Urinary bladder (tissue), 3 donors: ENCODE measurements at regions not wholly inside any gene's neighbourhood (a gene's known extent, or its start where the extent isn't known, plus 50 kb on each side); places are given as distances from the start of the nearest gene placed in this dataset.

Experiments
- DNase-seq: peaks from one replicate; pipeline ENCODE4 v3.0.0-alpha.2; 2015; ENCODE audit errors: extremely low spot score
- H3K27ac ChIP-seq: one replicate; pipeline ENCODE4 v1.5.1; 2013; ENCODE audit warnings: low read depth, mild to moderate bottlenecking, moderate library complexity
- H3K36me3 ChIP-seq: one replicate; pipeline ENCODE4 v1.6.1; 2013; ENCODE audit warnings: mild to moderate bottlenecking, moderate library complexity; ENCODE audit not compliant: insufficient read depth
- H3K4me1 ChIP-seq: one replicate; pipeline ENCODE4 v1.6.1; 2013; ENCODE audit warnings: mild to moderate bottlenecking, moderate library complexity; ENCODE audit not compliant: insufficient read depth
- H3K4me3 ChIP-seq: one replicate; pipeline ENCODE4 v1.5.1; 2013; ENCODE audit warnings: low read depth, low read length
- WGBS: extraction: QIAGEN DNeasy Blood & Tissue Kit; methylation state at CpG from one replicate; pipeline ENCODE4 v1.1.7; 2013; 5-methylcytosine and 5-hydroxymethylcytosine counted together
- donor health status: healthy with polysubstance abuse.
- donor health status: healthy.

DNA sequence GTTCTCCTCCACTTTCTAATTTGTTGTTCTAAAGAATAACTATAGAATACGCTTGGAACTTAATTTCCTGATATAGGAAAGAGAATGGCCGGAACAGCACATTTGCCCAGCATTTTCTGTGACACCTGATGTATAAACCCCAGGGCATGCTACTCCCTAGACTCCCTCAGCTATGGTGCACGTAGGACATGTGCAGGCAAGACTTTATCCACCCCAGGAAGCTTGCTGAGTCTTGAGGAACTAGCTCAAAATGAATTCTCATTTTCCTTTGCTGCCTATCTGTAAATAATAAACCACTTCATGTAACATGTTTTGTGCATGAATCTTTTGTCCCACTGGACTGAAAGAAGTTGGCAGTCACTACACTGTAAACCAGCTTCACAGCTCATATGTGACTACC, 535.8 kb upstream of the SLITRK1 start:
- Histone ChIP-seq H3K36me3 (no peaks in the 10 kb centered on the region), H3K4me3 (no peak overlapping the region), H3K27ac (no peak overlapping the region), H3K4me1 (no peaks in the 10 kb centered on the region)
- WGBS, result 65% methylated on average over 3 of the region's 3 CpGs
- DNase-seq, result no peak

DNA sequence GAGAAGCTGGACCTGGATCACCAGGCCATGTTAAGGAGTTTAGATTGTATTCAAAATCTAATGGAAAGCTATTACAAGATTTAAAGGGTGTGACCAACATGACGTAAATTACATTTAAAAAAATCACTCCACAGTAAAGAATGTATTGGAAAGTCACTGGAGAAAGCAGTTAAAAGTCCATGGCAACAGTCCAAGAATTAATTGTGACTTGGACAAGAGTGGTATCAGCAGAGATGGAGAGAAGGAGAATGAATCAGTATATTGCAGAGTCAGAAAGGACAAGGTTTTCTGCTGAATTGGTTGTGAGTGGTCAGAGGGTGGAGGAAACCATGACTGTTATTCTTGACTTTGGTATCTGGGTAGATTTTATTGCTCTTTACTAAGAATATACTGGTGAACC, 535.1 kb upstream of the SLITRK1 start:
- DNase-seq, result no peak
- no peaks in the 10 kb centered on the region for H3K4me1 ChIP-seq
- no peaks in the 10 kb centered on the region for H3K36me3 ChIP-seq
- WGBS, result 60% methylated on average over 1 of the region's 1 CpG
- H3K4me3 ChIP-seq, result no peak overlapping the region
- H3K27ac ChIP-seq, result no peak overlapping the region

DNA sequence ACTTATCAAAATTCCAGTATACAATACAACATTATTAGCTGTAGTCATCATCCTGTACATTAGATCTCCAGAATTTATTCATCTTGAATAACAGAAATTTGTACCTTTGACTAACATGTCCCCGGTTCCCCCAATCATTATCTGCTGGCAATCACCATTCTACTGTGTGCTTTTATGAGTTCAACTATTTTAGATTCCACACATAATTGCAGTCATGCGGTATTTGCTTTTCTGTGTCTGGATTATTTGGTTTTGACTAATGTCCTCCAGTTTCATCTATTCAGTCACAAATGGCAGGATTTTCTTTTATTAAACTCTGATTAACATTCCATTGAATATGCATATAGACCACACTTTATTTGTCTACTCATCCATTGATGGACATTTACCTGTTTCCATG, 530.7 kb upstream of the SLITRK1 start:
- WGBS, result 66% methylated on average over 2 of the region's 2 CpGs

DNA sequence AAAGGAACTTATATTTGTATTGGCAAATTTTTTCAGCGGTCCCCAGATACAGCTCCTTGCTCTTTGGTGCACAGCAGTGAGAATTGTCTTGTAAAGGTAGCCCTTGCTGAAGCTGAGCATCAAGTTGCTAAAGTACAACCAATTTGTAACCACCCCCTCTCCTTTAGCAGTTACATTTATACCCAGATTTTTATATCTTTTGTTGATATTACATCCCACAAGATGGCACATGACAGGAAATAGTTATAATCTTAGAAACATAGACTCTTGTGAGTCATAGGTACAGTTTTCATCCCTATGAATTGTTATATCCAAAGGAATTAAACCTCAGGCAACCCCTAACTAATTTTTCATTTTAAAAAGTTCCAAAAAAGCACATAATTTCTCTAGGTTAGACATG, 523.0 kb upstream of the SLITRK1 start:
- no peak overlapping the region for H3K27ac ChIP-seq
- 89% methylated on average over 1 of the region's 1 CpG for WGBS
- no peaks in the 10 kb centered on the region for H3K36me3 ChIP-seq
- H3K4me3 ChIP-seq, result no peak overlapping the region
- no peaks in the 10 kb centered on the region for H3K4me1 ChIP-seq
- no peak for DNase-seq

More for the DNA sequence above, 530.7 kb upstream of the SLITRK1 start:
- H3K27ac ChIP-seq, result no peak overlapping the region
- H3K36me3 ChIP-seq, result no peaks in the 10 kb centered on the region
- no peak overlapping the region for H3K4me3 ChIP-seq
- no peak for DNase-seq
- H3K4me1 ChIP-seq, result no peaks in the 10 kb centered on the region

DNA sequence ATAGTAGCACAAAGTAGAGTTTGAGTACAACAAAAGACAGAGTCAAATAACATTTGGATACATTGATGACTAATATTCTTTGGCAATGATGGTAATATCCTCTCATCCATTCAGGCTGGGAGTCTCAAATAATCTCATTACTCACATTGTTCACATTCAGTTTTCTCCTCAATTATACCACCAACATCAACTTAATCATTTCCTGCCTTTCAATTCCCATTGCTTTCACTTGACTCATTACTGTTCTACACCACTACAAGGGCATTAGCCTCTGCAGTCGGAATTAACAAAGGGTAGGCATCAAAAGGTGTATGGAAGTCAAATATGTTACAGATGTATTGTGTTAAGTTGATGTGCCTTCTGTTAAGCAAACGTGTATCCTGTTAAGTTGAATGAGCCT, 518.4 kb upstream of the SLITRK1 start:
- no peak for DNase-seq
- 68% methylated on average over 2 of the region's 2 CpGs for WGBS
- H3K4me3 ChIP-seq, result no peak overlapping the region
- no peak overlapping the region for H3K27ac ChIP-seq
- H3K4me1 ChIP-seq, result no peaks in the 10 kb centered on the region
- H3K36me3 ChIP-seq, result no peaks in the 10 kb centered on the region

DNA sequence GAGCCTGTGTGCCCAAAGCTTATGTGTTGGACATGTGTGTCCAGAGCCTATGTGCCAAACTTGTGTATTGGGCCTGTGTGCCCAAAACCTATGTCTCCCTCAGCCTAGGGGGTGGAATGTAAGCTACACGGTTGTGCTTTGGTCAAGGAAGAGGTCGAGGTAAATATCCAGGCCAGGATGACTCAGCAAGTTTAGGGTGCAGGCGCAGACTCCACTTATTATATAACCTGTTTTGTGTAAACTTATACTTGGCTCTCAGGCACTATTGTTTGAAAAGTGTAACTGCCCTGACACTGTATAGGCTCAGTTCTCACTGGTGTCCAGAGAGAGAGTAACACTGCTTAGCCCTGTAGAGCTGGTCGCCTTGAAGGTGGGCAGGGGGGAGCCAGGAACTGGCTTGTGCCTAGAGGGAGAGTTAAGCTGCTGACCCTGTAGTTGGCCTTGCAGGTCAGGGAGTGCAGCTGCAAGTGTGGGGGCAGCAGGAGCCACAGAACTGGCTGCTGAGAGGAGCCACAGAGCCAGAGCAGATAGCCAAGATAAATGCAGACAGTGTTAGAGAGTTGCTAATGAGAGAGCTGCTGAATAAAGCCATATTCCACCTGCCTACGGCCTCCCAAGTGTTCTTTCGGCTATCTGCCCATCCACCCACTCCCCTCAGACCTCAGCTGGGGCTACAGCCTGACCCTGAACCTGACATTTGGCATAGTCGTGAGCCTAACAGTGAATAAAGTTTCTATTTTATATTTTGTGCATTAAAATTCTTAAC, 517.2 kb upstream of the SLITRK1 start:
- DNase-seq, result no peak
- no peak overlapping the region for H3K4me3 ChIP-seq
- 82% methylated on average over 7 of the region's 7 CpGs for WGBS
- H3K4me1 ChIP-seq, result no peaks in the 10 kb centered on the region
- no peak overlapping the region for H3K27ac ChIP-seq
- H3K36me3 ChIP-seq, result no peaks in the 10 kb centered on the region

DNA sequence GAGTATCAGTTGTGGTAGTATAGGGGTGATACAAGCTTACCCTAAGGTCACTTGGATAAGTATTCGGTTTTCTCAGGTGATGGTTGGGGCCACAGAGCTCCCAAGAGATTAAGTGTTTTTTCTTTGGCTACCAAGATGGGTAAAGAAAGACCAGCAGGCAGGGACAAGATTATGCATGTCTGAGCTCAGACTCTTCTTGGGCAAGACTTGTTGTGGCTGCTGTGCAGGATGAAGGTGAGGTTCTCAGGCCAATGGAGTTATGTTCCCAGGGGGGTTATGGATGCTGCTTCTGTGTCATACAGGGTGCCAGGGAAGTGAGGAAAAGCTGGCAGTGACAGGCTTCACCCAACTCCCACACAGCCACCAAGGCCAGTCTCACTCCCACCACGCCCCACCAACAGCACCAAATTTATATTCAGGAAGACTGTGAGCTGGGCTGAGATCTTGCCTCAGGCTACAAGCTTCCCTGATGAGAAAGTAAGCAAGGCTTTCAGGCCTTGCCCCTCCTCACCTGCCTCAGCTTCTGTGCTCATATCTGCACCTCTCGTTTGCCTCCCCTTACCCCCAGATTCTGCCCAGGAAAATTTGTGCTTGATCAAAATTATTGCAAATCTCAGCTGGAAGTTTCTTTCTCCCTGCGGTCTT, 511.8 kb upstream of the SLITRK1 start:
- no peaks in the 10 kb centered on the region for H3K4me1 ChIP-seq
- H3K27ac ChIP-seq, result no peak overlapping the region
- H3K4me3 ChIP-seq, result no peak overlapping the region
- no peak for DNase-seq
- 84% methylated on average over 4 of the region's 4 CpGs for WGBS
- H3K36me3 ChIP-seq, result no peaks in the 10 kb centered on the region

DNA sequence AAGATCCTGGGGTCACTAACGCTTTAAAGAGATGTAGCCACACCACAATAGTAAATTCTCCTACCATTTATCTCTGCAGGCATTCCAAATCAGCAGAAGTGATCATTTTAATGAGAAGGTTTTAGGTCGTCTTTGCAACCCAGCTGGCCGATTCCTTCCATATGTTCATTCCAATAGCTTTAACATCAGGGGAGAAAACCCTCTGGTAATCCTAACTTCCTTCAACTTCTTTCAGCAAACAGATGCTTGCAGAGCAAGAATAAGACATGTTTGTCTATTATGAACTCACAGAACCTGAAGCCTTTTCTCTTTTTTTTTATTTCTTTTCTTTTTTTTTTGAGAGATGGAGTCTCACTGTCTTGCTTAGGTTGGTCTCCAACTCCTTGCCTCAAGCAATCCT, 498.6 kb upstream of the SLITRK1 start:
- WGBS, result 25% methylated on average over 3 of the region's 3 CpGs
- Histone ChIP-seq H3K27ac (no peak overlapping the region), H3K36me3 (no peaks in the 10 kb centered on the region), H3K4me3 (no peak overlapping the region), H3K4me1 (no peaks in the 10 kb centered on the region)
- DNase-seq, result no peak

DNA sequence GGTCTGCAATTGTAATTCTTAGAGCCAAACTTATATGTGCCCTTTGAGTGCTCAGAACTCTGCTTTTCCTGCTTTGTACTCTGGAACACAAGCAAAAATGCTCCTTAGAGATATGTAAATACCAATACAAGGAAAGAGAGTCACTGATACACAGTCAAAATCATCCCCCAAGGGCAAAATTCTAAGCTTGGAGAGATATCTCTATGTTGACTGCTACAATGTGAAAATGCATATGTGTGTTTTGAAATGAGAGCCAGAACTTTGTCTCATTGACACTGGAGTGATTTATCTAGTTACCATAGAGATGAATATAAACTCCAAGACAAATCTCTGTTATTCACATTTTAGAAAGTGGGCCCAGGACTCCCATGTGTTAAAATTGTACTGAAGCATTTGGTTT, 494.8 kb upstream of the SLITRK1 start:
- Histone ChIP-seq H3K4me1 (no peaks in the 10 kb centered on the region), H3K36me3 (no peaks in the 10 kb centered on the region), H3K27ac (no peak overlapping the region), H3K4me3 (no peak overlapping the region)
- DNase-seq, result peak; percentile 4

DNA sequence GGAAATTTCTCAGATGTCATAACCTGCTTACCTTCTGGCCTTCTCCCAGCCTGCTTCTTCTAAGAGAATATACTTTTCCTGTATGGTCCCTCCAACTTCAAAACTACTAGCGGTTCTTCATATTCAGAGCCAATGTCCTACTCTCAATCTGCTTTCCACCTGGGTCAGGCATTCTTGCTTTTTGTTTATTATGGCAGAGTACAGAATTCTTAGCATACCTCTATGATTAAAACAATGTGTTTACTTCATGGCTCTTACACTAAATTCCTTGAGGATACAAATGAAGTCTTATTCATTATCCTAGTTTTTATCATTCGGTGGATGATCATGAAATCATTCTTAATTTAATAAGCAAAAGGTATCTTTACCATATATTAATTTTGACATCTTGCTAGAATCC, 484.2 kb upstream of the SLITRK1 start:
- H3K4me1 ChIP-seq, result no peaks in the 10 kb centered on the region
- DNase-seq, result no peak
- no peaks in the 10 kb centered on the region for H3K36me3 ChIP-seq
- H3K27ac ChIP-seq, result no peak overlapping the region
- WGBS, result 80% methylated on average over 2 of the region's 2 CpGs
- no peak overlapping the region for H3K4me3 ChIP-seq

DNA sequence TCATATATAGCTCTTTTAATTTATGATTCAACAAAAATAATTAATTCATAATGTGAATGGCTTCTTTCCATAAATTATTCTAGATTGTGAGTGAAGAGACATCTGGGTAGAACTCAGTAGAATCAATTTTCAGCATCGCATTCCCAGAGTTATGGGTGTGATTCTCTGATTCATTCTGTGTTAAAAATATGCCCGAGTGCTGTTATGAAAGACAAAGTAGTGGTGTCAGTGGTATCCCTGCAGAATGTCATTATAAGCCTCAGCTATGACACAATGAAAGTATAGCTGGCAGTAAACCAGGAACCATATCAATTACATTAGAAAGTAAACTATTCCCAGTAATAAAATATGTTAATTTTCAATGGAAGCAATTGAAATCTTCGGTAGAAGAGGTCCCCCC, 480.5 kb upstream of the SLITRK1 start:
- no peak overlapping the region for H3K27ac ChIP-seq
- no peaks in the 10 kb centered on the region for H3K36me3 ChIP-seq
- no peak overlapping the region for H3K4me3 ChIP-seq
- DNase-seq, result no peak
- no peaks in the 10 kb centered on the region for H3K4me1 ChIP-seq
- 22% methylated on average over 3 of the region's 3 CpGs for WGBS

DNA sequence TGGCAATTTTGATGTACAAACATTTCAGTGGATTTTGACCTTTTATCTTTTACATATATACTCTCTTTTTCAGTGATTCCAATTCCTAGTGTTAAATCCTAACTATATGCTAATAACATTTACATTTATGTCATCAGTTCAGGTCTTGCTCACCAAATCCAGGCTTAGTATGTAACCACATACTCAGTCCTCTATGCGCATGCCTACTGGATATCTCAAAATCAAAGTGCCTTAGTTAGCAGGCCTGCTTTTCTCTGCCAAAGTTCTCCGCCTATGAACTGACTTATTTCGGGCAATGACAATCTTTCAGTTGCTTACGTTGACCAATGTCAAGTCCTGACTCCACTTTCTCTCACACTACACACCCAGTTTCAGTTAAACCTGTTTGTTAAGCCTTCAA, 478.5 kb upstream of the SLITRK1 start:
- DNase-seq, result no peak
- no peak overlapping the region for H3K27ac ChIP-seq
- H3K4me1 ChIP-seq, result no peaks in the 10 kb centered on the region
- H3K36me3 ChIP-seq, result no peaks in the 10 kb centered on the region
- no peak overlapping the region for H3K4me3 ChIP-seq
- 78% methylated on average over 4 of the region's 4 CpGs for WGBS

DNA sequence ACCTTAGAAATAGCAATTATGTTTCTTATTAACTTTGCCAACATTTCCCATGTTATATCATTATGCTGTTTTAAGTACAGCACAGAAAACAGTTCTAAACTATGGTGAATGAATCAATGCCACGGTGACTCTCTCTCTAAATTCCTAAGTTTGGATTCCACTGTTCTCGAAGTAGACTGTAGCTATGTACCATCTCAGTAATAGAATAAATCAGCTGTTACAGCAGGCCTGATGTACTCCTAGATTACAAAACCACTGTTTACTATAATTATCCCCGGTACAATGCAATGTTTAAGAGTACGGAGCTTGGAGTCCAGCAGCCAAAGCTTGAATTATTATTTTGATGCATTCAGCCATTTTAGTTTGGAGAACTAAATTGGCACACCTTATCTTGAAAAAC, 476.3 kb upstream of the SLITRK1 start:
- H3K4me1 ChIP-seq, result no peaks in the 10 kb centered on the region
- H3K27ac ChIP-seq, result no peak overlapping the region
- WGBS, result 88% methylated on average over 4 of the region's 4 CpGs
- no peak for DNase-seq
- no peak overlapping the region for H3K4me3 ChIP-seq
- H3K36me3 ChIP-seq, result no peaks in the 10 kb centered on the region

DNA sequence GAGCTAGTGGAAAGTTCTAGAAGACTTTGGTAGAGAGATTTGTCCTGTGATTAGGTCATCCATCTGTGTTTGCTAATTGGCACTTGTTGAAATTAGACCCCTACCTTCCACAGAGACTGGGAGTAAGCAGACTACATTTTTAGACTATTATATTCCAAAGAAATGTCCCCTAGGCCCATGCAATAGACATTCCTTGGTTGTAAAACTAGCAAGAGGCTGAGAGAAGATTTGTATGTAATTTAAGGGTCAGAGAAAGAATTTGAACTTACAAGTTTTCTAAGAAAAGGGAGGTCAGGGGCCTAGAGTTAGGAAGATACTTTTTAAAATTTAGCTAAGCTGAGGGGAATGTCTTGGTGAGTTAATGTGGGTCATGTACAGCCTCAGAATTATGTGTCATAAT, 470.7 kb upstream of the SLITRK1 start:
- H3K4me1 ChIP-seq, result no peaks in the 10 kb centered on the region
- no peak overlapping the region for H3K4me3 ChIP-seq
- no peak for DNase-seq
- H3K27ac ChIP-seq, result no peak overlapping the region
- no peaks in the 10 kb centered on the region for H3K36me3 ChIP-seq

DNA sequence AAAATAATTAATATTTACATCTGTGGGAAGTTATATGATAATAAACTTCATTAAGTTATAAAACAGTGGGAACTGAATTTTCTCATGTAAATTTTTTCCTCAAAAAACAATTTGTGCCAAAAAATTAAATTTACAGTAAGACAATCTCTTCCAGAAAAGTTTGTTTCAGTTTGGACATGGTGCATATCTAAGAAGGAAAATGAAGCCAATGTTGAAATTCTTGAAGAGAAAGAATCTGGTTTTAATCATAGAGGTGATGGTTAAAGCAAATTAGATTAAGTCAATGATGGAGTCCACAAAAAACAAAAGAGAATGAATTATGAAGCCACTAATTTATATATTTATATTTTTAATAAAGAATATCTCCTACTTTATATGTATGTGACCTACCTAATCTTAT, 457.2 kb upstream of the SLITRK1 start:
- Histone ChIP-seq H3K4me3 (no peak overlapping the region), H3K27ac (no peak overlapping the region), H3K4me1 (no peaks in the 10 kb centered on the region), H3K36me3 (no peaks in the 10 kb centered on the region)
- no peak for DNase-seq
